K562 (cell line): ENCODE measurements at regions not wholly inside any gene's neighbourhood (a gene's known extent, or its start where the extent isn't known, plus 50 kb on each side); places are given as distances from the start of the nearest gene placed in this dataset.

Experiments
- CBFB ChIP-seq: sonication (generic); formaldehyde crosslinking; IDR thresholded peaks from 2 replicates; pipeline ENCODE4 v1.4.0; 2020; ENCODE audit warnings: mild to moderate bottlenecking, missing genetic modification reagents
- CBX5 ChIP-seq: IDR thresholded peaks from 2 replicates; pipeline ENCODE4 v1.6.1; 2014; ENCODE audit warnings: low read depth, borderline replicate concordance
- HDAC8 ChIP-seq: fragments of 450-650 bp; IDR thresholded peaks from 2 replicates; pipeline ENCODE4 v1.6.1; 2016; ENCODE audit warnings: mild to moderate bottlenecking, missing genetic modification characterization, moderate library complexity, missing compliant biosample characterization
- LCOR ChIP-seq: sonication (generic); formaldehyde crosslinking; IDR thresholded peaks from 2 replicates; pipeline ENCODE4 v1.8.0; 2022; ENCODE audit warnings: mild to moderate bottlenecking, missing genetic modification reagents
- MCM5 ChIP-seq: fragments of 450-650 bp; IDR thresholded peaks from 2 replicates; pipeline ENCODE4 v1.6.1; 2016; ENCODE audit warnings: low read depth
- PHF20 ChIP-seq: fragments of 450-650 bp; IDR thresholded peaks from 2 replicates; pipeline ENCODE4 v1.6.1; 2018; ENCODE audit not compliant: partially characterized antibody
- SMAD1 ChIP-seq: fragments of 150-350 bp; IDR thresholded peaks from 2 replicates; pipeline ENCODE4 v1.6.1; 2014; ENCODE audit warnings: low read length, low read depth; ENCODE audit not compliant: partially characterized antibody
- SMARCE1 ChIP-seq: fragments of 450-650 bp; IDR thresholded peaks from 2 replicates; pipeline ENCODE4 v1.7.1; 2016; ENCODE audit warnings: mild to moderate bottlenecking
- TAF7 ChIP-seq: fragments of 450-650 bp; IDR thresholded peaks from 2 replicates; pipeline ENCODE4 v1.6.1; 2016; ENCODE audit warnings: missing genetic modification characterization, missing compliant biosample characterization
- ZNF197 ChIP-seq: fragments of 200-800 bp; sonication (Bioruptor generic); IDR thresholded peaks from 2 replicates; pipeline ENCODE4 v1.6.1; 2016; ENCODE audit warnings: low read depth, missing genetic modification characterization, missing compliant biosample characterization
- ZNF23 ChIP-seq: fragments of 250-450 bp; sonication (Bioruptor Pico); IDR thresholded peaks from 2 replicates; pipeline ENCODE4 v1.4.0; 2020; ENCODE audit warnings: mild to moderate bottlenecking
- TF ChIP-seq, protein P1 (sequence below): fragments of 450-650 bp; formaldehyde crosslinking; IDR thresholded peaks from 2 replicates; pipeline ENCODE4 v1.4.0; 2022; ENCODE audit warnings: missing genetic modification characterization
- TF ChIP-seq, protein P2 (sequence below): fragments of 450-650 bp; formaldehyde crosslinking; IDR thresholded peaks from 2 replicates; pipeline ENCODE4 v1.4.0; 2020; ENCODE audit warnings: mild to moderate bottlenecking, moderate library complexity

DNA sequence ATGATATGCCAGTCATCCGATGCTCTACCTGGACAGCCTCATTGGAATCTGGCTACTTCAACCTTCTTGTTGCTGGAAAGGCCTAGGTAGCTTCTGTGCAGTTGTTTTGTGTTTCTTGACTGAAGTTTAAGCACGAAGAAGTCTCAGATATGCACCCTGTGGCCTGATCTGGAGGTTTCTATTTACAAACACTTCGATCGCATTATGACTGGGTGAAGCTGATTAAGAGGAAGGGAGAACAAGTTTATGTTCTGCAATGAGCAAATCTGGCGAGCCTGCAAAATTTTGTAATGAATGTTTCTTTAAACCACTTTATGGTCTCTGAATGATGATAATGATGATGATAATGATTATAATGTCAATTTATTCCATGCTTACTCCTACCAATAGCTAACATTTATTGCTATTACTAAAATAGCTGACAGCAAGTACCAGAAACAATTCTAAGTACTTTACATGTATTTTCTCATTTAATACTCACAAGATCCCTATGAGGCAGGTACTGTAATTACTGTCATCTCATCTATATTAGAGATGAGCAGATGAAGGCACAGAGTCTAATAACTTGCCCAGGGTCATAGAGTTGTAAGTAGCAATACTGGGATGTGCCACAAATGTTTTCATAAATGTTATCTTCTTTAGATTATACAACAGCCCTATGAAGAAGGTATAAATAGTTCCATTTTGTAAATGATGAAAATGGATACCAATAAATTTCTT lies 126.1 kb upstream of the UST start (continued):
- TF ChIP-seq SMAD1 (no peak), ZNF197 (CRISPR knock-in tag) (no peak), PHF20 (no peak), SMARCE1 (no peak), TAF7 (no peak), CBX5 (no peak), CBFB (CRISPR knock-in tag) (no peak), HDAC8 (tag) (no peak), MCM5 (no peak), LCOR (CRISPR knock-in tag) (no peak), ZNF23 (no peak)
- TF ChIP-seq, protein P1, sequence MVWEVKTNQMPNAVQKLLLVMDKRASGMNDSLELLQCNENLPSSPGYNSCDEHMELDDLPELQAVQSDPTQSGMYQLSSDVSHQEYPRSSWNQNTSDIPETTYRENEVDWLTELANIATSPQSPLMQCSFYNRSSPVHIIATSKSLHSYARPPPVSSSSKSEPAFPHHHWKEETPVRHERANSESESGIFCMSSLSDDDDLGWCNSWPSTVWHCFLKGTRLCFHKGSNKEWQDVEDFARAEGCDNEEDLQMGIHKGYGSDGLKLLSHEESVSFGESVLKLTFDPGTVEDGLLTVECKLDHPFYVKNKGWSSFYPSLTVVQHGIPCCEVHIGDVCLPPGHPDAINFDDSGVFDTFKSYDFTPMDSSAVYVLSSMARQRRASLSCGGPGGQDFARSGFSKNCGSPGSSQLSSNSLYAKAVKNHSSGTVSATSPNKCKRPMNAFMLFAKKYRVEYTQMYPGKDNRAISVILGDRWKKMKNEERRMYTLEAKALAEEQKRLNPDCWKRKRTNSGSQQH (CRISPR knock-in tag), result no peak
- TF ChIP-seq, protein P2, sequence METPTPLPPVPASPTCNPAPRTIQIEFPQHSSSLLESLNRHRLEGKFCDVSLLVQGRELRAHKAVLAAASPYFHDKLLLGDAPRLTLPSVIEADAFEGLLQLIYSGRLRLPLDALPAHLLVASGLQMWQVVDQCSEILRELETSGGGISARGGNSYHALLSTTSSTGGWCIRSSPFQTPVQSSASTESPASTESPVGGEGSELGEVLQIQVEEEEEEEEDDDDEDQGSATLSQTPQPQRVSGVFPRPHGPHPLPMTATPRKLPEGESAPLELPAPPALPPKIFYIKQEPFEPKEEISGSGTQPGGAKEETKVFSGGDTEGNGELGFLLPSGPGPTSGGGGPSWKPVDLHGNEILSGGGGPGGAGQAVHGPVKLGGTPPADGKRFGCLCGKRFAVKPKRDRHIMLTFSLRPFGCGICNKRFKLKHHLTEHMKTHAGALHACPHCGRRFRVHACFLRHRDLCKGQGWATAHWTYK (CRISPR knock-in tag), result no peak
- TF ChIP-seq, all 486 proteins: peak for 0
